SK-N-SH (cell line): ENCODE measurements at regions not wholly inside any gene's neighbourhood (a gene's known extent, or its start where the extent isn't known, plus 50 kb on each side); places are given as distances from the start of the nearest gene placed in this dataset.

Experiments used
- CTCF ChIA-PET: fragments of 300-600, 350-600 bp; formaldehyde crosslinking; extraction: SDS; loops from one replicate; lab custom pipeline; 2021; lab: Yijun Ruan, JAX
- POLR2A ChIA-PET: fragments of 350-600 bp; sonication (Branson Sonifier 250); formaldehyde crosslinking; extraction: SDS; loops from one replicate; lab custom pipeline; 2020; ENCODE audit warnings: antibody characterized with exemption, inconsistent platforms; lab: Yijun Ruan, JAX
- DNase-seq: peaks from one replicate; pipeline ENCODE4 v3.0.0; 2012
- H2AFZ ChIP-seq: fragments of 200-600 bp; sonication (generic); 2 replicates; pipeline ENCODE4 v1.8.1; 2016; ENCODE audit warnings: antibody characterized with exemption, mild to moderate bottlenecking, low read depth
- H3F3A ChIP-seq: fragments of 200-600 bp; sonication (generic); replicated peaks from 2 replicates; pipeline ENCODE3; 2016; ENCODE audit warnings: antibody characterized with exemption, mild to moderate bottlenecking; ENCODE audit not compliant: insufficient read depth
- H3K27ac ChIP-seq, 2 experiments: fragments of 200-500 bp in 1 of 2; fragments of 200-600 bp in 1 of 2; sonication (Bioruptor generic) in 1 of 2; sonication (generic), shearing (Covaris generic) in 1 of 2; 2 replicates each; pipeline versions ENCODE4 v1.5.1 to v1.6.1; 2014 to 2016; ENCODE audit warnings: low read depth in 2 of 2, inconsistent platforms in 1 of 2, low read length in 1 of 2, mild to moderate bottlenecking in 1 of 2, mixed read lengths in 1 of 2
- H3K27me3 ChIP-seq: fragments of 200-600 bp; sonication (generic), shearing (Covaris generic); 2 replicates; pipeline ENCODE4 v1.6.1; 2016; ENCODE audit warnings: mixed run types; ENCODE audit not compliant: insufficient read depth
- H3K36me3 ChIP-seq, 2 experiments: fragments of 200-500 bp in 1 of 2; fragments of 200-600 bp in 1 of 2; sonication (Bioruptor generic) in 1 of 2; sonication (generic) in 1 of 2; replicated peaks in 1 of 2; 2 replicates each; pipeline versions ENCODE3 to v1.5.1; 2014 to 2016; ENCODE audit warnings: low read length in 1 of 2, mild to moderate bottlenecking in 1 of 2; ENCODE audit not compliant: insufficient read depth in 2 of 2, control insufficient read depth in 1 of 2
- H3K4me1 ChIP-seq, 2 experiments: fragments of 200-500 bp in 1 of 2; fragments of 200-600 bp in 1 of 2; sonication (Bioruptor generic) in 1 of 2; sonication (generic), shearing (Covaris generic) in 1 of 2; 2 replicates each; pipeline versions ENCODE4 v1.5.1 to v1.6.1; 2014 to 2016; ENCODE audit warnings: low read depth in 1 of 2, low read length in 1 of 2, mixed run types in 1 of 2; ENCODE audit not compliant: insufficient read depth in 2 of 2, control insufficient read depth in 1 of 2
- H3K4me2 ChIP-seq: fragments of 200-600 bp; sonication (generic), shearing (Covaris generic); 2 replicates; pipeline ENCODE4 v1.6.1; 2017; ENCODE audit warnings: mixed run types
- H3K4me3 ChIP-seq, 2 experiments: fragments of 200-500 bp in 1 of 2; fragments of 200-600 bp in 1 of 2; sonication (Bioruptor generic) in 1 of 2; sonication (generic), shearing (Covaris generic) in 1 of 2; 2 replicates each; pipeline versions ENCODE4 v1.5.1 to v1.8.1; 2014 to 2016; ENCODE audit warnings: low read depth in 2 of 2, inconsistent platforms in 1 of 2, low read length in 1 of 2, mild to moderate bottlenecking in 1 of 2, mixed read lengths in 1 of 2, moderate library complexity in 1 of 2
- H3K79me2 ChIP-seq: fragments of 200-600 bp; sonication (generic); 2 replicates; pipeline ENCODE4 v1.8.1; 2017; ENCODE audit warnings: mild to moderate bottlenecking; ENCODE audit not compliant: insufficient read depth
- H3K9ac ChIP-seq: fragments of 200-600 bp; sonication (generic); 2 replicates; pipeline ENCODE4 v1.6.1; 2017; ENCODE audit warnings: mixed run types
- H3K9me2 ChIP-seq: fragments of 200-600 bp; sonication (generic); 2 replicates; pipeline ENCODE4 v1.6.1; 2017; ENCODE audit warnings: mixed run types
- H3K9me3 ChIP-seq: fragments of 200-600 bp; sonication (generic); 2 replicates; pipeline ENCODE4 v1.6.1; 2017; ENCODE audit warnings: mixed run types, mild to moderate bottlenecking, moderate library complexity
- H4K20me1 ChIP-seq: fragments of 200-600 bp; sonication (generic); 2 replicates; pipeline ENCODE4 v1.6.1; 2017; ENCODE audit warnings: mild to moderate bottlenecking, mixed run types; ENCODE audit not compliant: insufficient read depth
- CHD2 ChIP-seq: fragments of 150-350 bp; IDR thresholded peaks from 2 replicates; pipeline ENCODE4 v1.6.1; 2018; ENCODE audit warnings: low read length; ENCODE audit not compliant: partially characterized antibody
- ELF1 ChIP-seq: IDR thresholded peaks from 2 replicates; pipeline ENCODE4 v1.4.0; 2012
- FOXJ3 ChIP-seq: sonication (generic); formaldehyde crosslinking; IDR thresholded peaks from 2 replicates; pipeline ENCODE4 v1.5.1; 2020; ENCODE audit warnings: mild to moderate bottlenecking, missing genetic modification reagents
- FOXM1 ChIP-seq: IDR thresholded peaks from 2 replicates; pipeline ENCODE4 v1.4.0; 2012; ENCODE audit warnings: low read depth, mild to moderate bottlenecking
- GABPA ChIP-seq: IDR thresholded peaks from 2 replicates; pipeline ENCODE4 v1.4.0; 2012; ENCODE audit warnings: low read depth, mild to moderate bottlenecking
- GATA2 ChIP-seq: sonication (generic); formaldehyde crosslinking; IDR thresholded peaks from 2 replicates; pipeline ENCODE4 v1.5.0; 2020; ENCODE audit warnings: mild to moderate bottlenecking, missing genetic modification reagents
- JUND ChIP-seq: IDR thresholded peaks from 2 replicates; pipeline ENCODE4 v1.4.0; 2012
- MEF2A ChIP-seq: IDR thresholded peaks from 2 replicates; pipeline ENCODE4 v1.4.0; 2012; ENCODE audit warnings: low read depth, borderline replicate concordance
- NFIC ChIP-seq: IDR thresholded peaks from 2 replicates; pipeline ENCODE4 v1.4.0; 2012; ENCODE audit warnings: borderline replicate concordance
- NRF1 ChIP-seq: IDR thresholded peaks from 2 replicates; pipeline ENCODE4 v1.6.1; 2012; ENCODE audit warnings: low read depth, mild to moderate bottlenecking, low read length
- RAD21 ChIP-seq: IDR thresholded peaks from 2 replicates; pipeline ENCODE4 v1.6.1; 2012; ENCODE audit warnings: mild to moderate bottlenecking, low read length
- RFX5 ChIP-seq: IDR thresholded peaks from 2 replicates; pipeline ENCODE4 v1.6.1; 2012; ENCODE audit warnings: mild to moderate bottlenecking, improper control_type of control experiment, low read length
- RXRA ChIP-seq: IDR thresholded peaks from 2 replicates; pipeline ENCODE4 v1.4.0; 2012; ENCODE audit warnings: low read depth, mild to moderate bottlenecking, borderline replicate concordance
- SIN3A ChIP-seq: IDR thresholded peaks from 2 replicates; pipeline ENCODE4 v1.6.1; 2012; ENCODE audit warnings: low read depth, mild to moderate bottlenecking, low read length, moderate library complexity, borderline replicate concordance
- SMC3 ChIP-seq: IDR thresholded peaks from 2 replicates; pipeline ENCODE4 v1.6.1; 2012; ENCODE audit warnings: low read depth, low read length, improper control_type of control experiment
- TAF1 ChIP-seq: IDR thresholded peaks from 2 replicates; pipeline ENCODE4 v1.6.1; 2012; ENCODE audit warnings: low read depth, mild to moderate bottlenecking, low read length, moderate library complexity, borderline replicate concordance
- YY1 ChIP-seq: IDR thresholded peaks from 2 replicates; pipeline ENCODE4 v1.4.0; 2012; ENCODE audit warnings: low read depth, mild to moderate bottlenecking
- WGBS: methylation state at CpG from one replicate; pipeline ENCODE4 v1.1.6; 2017; ENCODE audit warnings: low lambda C conversion rate; 5-methylcytosine and 5-hydroxymethylcytosine counted together
- TF ChIP-seq, protein P1 (sequence below): IDR thresholded peaks from 2 replicates; pipeline ENCODE4 v1.4.0; 2012; ENCODE audit warnings: low read depth
- TF ChIP-seq, protein P2 (sequence below): fragments of 200-600 bp; sonication (generic); IDR thresholded peaks from 2 replicates; pipeline ENCODE4 v1.6.1; 2017; ENCODE audit warnings: antibody characterized with exemption, mild to moderate bottlenecking, moderate library complexity
- TF ChIP-seq, protein P3 (sequence below): fragments of 150-350 bp; IDR thresholded peaks from 2 replicates; pipeline ENCODE4 v1.6.1; 2017; ENCODE audit warnings: antibody characterized with exemption, low read length, low read depth, borderline replicate concordance
- TF ChIP-seq, protein P4 (sequence below): IDR thresholded peaks from 2 replicates; pipeline ENCODE4; 2012

DNA sequence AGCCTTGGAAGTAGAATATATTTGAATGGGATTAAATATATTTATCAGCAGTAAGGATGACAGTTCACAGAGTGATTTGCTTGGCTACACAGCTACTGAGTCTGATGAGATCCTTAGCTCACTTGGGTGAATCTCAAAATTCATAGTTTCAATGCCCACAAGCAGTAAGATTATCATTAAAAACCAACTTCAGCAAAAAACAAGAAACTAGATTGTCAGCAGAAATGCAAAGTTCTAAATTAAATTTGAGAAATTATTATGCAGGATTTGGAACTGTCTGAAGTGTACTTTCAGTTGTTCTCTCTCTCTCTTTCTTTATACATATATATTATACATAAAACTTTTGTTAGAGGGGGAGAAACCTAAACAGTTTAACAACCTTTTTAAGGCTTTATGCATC lies 288.8 kb upstream of the SASH1 start (continued):
- no peak for TF ChIP-seq FOXJ3 (CRISPR knock-in tag)
- TF ChIP-seq, protein P1, sequence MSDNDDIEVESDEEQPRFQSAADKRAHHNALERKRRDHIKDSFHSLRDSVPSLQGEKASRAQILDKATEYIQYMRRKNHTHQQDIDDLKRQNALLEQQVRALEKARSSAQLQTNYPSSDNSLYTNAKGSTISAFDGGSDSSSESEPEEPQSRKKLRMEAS = no peak
- TF ChIP-seq, protein P2, sequence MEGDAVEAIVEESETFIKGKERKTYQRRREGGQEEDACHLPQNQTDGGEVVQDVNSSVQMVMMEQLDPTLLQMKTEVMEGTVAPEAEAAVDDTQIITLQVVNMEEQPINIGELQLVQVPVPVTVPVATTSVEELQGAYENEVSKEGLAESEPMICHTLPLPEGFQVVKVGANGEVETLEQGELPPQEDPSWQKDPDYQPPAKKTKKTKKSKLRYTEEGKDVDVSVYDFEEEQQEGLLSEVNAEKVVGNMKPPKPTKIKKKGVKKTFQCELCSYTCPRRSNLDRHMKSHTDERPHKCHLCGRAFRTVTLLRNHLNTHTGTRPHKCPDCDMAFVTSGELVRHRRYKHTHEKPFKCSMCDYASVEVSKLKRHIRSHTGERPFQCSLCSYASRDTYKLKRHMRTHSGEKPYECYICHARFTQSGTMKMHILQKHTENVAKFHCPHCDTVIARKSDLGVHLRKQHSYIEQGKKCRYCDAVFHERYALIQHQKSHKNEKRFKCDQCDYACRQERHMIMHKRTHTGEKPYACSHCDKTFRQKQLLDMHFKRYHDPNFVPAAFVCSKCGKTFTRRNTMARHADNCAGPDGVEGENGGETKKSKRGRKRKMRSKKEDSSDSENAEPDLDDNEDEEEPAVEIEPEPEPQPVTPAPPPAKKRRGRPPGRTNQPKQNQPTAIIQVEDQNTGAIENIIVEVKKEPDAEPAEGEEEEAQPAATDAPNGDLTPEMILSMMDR = no peak
- no peak for TF ChIP-seq NRF1
- TF ChIP-seq GABPA = no peak
- TF ChIP-seq RFX5 = no peak
- TF ChIP-seq RAD21 = no peak
- no peak for TF ChIP-seq JUND
- no peak for TF ChIP-seq CHD2
- TF ChIP-seq YY1 = no peak
- TF ChIP-seq GATA2 (CRISPR knock-in tag) = no peak
- no peak for TF ChIP-seq NFIC

DNA sequence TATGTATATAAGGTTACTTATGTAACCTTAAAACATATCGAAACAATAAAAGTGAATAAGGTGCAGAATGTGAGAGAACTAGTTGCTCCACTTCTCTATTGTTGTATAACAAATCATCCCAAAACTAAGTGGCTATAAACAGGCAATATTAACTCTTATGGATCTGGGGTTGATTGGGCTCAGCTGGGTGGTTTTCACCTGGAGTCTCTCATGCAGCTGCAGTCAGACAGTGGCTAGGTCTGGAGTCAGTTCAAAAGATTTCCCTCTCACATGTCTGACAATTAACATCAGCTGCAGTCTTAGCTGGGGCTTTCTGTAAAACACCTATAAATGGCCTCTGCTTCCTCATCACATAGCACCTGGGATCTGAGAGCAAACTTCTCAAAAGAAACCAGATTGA lies 288.4 kb upstream of the SASH1 start:
- POLR2A ChIA-PET = no interaction called here
- no peaks in the 10 kb centered on the region for H3K9me2 ChIP-seq

DNA sequence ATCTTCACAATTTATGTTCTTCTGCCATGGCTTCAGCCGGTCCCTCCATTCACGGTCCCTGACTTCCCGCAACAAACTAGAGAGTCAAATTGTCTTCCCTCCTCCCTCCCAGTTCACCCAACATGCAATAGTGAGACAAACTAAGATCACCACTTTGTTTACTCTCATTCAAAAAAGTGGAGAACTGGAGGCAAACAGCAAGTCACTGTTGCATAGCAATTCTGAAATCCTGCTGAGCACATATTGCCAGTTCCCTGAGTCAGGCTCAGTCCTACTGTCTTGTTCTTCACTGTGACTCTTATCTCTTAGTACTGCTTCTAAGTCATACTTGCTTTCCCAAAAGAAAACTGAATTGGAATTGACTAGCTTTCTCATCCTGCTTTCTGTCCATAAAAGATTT lies 287.2 kb upstream of the SASH1 start:
- Histone ChIP-seq H3K27me3 (no peaks in the 10 kb centered on the region), H3K4me2 (no peak overlapping the region), H3K9me3 (no peaks in the 10 kb centered on the region), H4K20me1 (no peaks in the 10 kb centered on the region), H3K9ac (no peak overlapping the region), H3F3A (no peaks in the 10 kb centered on the region), H3K4me1 (no peaks in the 10 kb centered on the region), H3K79me2 (no peaks in the 10 kb centered on the region), H2AFZ (no peak overlapping the region), H3K36me3 (no peaks in the 10 kb centered on the region), H3K4me3 (no peak overlapping the region), H3K9me2 (no peaks in the 10 kb centered on the region), H3K27ac (no peak overlapping the region)
- ChIA-PET POLR2A (no interaction called here), CTCF (no interaction called here)
- WGBS = 47% methylated on average over 3 of the region's 3 CpGs
- DNase-seq = no peak
- TF ChIP-seq, protein P3, sequence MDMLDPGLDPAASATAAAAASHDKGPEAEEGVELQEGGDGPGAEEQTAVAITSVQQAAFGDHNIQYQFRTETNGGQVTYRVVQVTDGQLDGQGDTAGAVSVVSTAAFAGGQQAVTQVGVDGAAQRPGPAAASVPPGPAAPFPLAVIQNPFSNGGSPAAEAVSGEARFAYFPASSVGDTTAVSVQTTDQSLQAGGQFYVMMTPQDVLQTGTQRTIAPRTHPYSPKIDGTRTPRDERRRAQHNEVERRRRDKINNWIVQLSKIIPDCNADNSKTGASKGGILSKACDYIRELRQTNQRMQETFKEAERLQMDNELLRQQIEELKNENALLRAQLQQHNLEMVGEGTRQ = no peak
- no peak for TF ChIP-seq RXRA
- no peak for TF ChIP-seq TAF1
- TF ChIP-seq SIN3A = no peak
- TF ChIP-seq YY1 = no peak
- no peak for TF ChIP-seq MEF2A
- TF ChIP-seq, protein P2 = no peak
- TF ChIP-seq FOXM1 = no peak
- TF ChIP-seq SMC3 = no peak
- TF ChIP-seq GABPA = no peak
- TF ChIP-seq, protein P4, sequence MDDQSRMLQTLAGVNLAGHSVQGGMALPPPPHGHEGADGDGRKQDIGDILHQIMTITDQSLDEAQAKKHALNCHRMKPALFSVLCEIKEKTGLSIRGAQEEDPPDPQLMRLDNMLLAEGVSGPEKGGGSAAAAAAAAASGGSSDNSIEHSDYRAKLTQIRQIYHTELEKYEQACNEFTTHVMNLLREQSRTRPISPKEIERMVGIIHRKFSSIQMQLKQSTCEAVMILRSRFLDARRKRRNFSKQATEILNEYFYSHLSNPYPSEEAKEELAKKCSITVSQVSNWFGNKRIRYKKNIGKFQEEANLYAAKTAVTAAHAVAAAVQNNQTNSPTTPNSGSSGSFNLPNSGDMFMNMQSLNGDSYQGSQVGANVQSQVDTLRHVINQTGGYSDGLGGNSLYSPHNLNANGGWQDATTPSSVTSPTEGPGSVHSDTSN = no peak
- no peak for TF ChIP-seq ELF1

More for the DNA sequence above, 288.4 kb upstream of the SASH1 start:
- Histone ChIP-seq H3K27me3 (no peaks in the 10 kb centered on the region), H3K27ac (no peak overlapping the region), H2AFZ (no peak overlapping the region), H3K9me3 (no peaks in the 10 kb centered on the region), H3K4me1 (no peaks in the 10 kb centered on the region), H3K4me3 (no peak overlapping the region), H3K4me2 (no peak overlapping the region), H3F3A (no peaks in the 10 kb centered on the region), H4K20me1 (no peaks in the 10 kb centered on the region), H3K36me3 (no peaks in the 10 kb centered on the region), H3K9ac (no peak overlapping the region), H3K79me2 (no peaks in the 10 kb centered on the region)
- no peak for DNase-seq
- WGBS = 0% methylated on average over 1 of the region's 1 CpG
- no peak for TF ChIP-seq RAD21
- TF ChIP-seq SIN3A = no peak
- TF ChIP-seq NFIC = no peak
- TF ChIP-seq, protein P1 = no peak
- no peak for TF ChIP-seq MEF2A
- CTCF ChIA-PET = no interaction called here
